ENCODE measurements at regions not wholly inside any gene's neighbourhood (a gene's known extent, or its start where the extent isn't known, plus 50 kb on each side); places are given as distances from the start of the nearest gene placed in this dataset.

DNA sequence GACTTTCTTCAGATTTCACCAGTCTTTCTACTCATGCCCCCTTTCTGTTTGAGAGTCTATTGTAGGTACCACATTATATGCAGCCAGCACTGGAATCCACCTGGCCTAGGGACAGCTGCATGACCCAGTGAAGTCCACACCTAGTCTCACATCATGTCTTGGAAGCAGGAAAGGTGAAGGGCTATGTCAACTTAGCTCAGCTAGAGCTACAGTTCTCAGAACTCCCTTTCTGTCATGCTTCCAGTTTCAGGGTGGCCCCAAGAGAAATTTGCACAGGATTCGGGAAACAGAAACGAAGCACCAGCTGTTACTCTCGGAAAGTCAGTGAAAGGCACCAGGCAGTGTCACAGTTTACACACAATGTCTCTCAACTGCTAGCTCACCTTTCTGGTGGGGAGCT lies 51.6 kb upstream of the NLRP1 start:
- H3K9me2 ChIP-seq (replicated peaks; ENCODE audit: control insufficient read depth, low read length): no peaks in the 10 kb centered on the region
- no peaks in the 10 kb centered on the region for H3K9me3 ChIP-seq (ENCODE audit: control insufficient read depth, insufficient read depth, low read length)
- TF ChIP-seq, protein P1, sequence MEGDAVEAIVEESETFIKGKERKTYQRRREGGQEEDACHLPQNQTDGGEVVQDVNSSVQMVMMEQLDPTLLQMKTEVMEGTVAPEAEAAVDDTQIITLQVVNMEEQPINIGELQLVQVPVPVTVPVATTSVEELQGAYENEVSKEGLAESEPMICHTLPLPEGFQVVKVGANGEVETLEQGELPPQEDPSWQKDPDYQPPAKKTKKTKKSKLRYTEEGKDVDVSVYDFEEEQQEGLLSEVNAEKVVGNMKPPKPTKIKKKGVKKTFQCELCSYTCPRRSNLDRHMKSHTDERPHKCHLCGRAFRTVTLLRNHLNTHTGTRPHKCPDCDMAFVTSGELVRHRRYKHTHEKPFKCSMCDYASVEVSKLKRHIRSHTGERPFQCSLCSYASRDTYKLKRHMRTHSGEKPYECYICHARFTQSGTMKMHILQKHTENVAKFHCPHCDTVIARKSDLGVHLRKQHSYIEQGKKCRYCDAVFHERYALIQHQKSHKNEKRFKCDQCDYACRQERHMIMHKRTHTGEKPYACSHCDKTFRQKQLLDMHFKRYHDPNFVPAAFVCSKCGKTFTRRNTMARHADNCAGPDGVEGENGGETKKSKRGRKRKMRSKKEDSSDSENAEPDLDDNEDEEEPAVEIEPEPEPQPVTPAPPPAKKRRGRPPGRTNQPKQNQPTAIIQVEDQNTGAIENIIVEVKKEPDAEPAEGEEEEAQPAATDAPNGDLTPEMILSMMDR (IDR thresholded peaks at IDR 0.05; ENCODE audit: low read depth, low read length, poor library complexity, severe bottlenecking): no peak
- TF ChIP-seq EZH2phosphoT487 (IDR thresholded peaks at IDR 0.05; ENCODE audit: borderline replicate concordance, low read length): no peak
- no peak overlapping the region for H3K4me2 ChIP-seq (ENCODE audit: low read length)
- H4K20me1 ChIP-seq (ENCODE audit: control insufficient read depth, insufficient read depth, low read depth, low read length): no peaks in the 10 kb centered on the region
- H3K4me1 ChIP-seq (ENCODE audit: control insufficient read depth, low read length): no peaks in the 10 kb centered on the region
- H3K27ac ChIP-seq (ENCODE audit: low read depth, low read length): no peak overlapping the region
- H3K4me3 ChIP-seq (ENCODE audit: low read length): no peak overlapping the region
- H3F3A ChIP-seq (ENCODE audit: control insufficient read depth, insufficient read depth): no peaks in the 10 kb centered on the region
- H3K79me2 ChIP-seq (ENCODE audit: control insufficient read depth, low read length): no peaks in the 10 kb centered on the region
- no peaks in the 10 kb centered on the region for H3K36me3 ChIP-seq (ENCODE audit: control insufficient read depth, low read length)
- peaks cover 30% of the 10 kb centered on the region for H3K27me3 ChIP-seq (ENCODE audit: control insufficient read depth, low read length)

- no peaks in the 10 kb centered on the region for H3K9me3 ChIP-seq (ENCODE audit: control insufficient read depth, insufficient read depth, low read length)
- no peaks in the 10 kb centered on the region for H3K4me1 ChIP-seq (ENCODE audit: control insufficient read depth, low read length)
- no peaks in the 10 kb centered on the region for H3K79me2 ChIP-seq (ENCODE audit: control insufficient read depth, low read length)
- H3K4me2 ChIP-seq (ENCODE audit: low read length): no peak overlapping the region
- H4K20me1 ChIP-seq (ENCODE audit: control insufficient read depth, insufficient read depth, low read depth, low read length): no peaks in the 10 kb centered on the region
- peaks cover 20% of the 10 kb centered on the region for H3K27me3 ChIP-seq (ENCODE audit: control insufficient read depth, low read length)
- H3K36me3 ChIP-seq (ENCODE audit: control insufficient read depth, low read length): no peaks in the 10 kb centered on the region
- no peak overlapping the region for H3K27ac ChIP-seq (ENCODE audit: low read depth, low read length)
- H3K4me3 ChIP-seq (ENCODE audit: low read length): no peak overlapping the region
- H3K9me2 ChIP-seq (replicated peaks; ENCODE audit: control insufficient read depth, low read length): no peaks in the 10 kb centered on the region
- TF ChIP-seq, protein P1 (IDR thresholded peaks at IDR 0.05; ENCODE audit: low read depth, low read length, poor library complexity, severe bottlenecking): no peak
- no peaks in the 10 kb centered on the region for H3F3A ChIP-seq (ENCODE audit: control insufficient read depth, insufficient read depth)
These were observed 54.3 kb upstream of the NLRP1 start for GRCh38 chr17:5638596-5638995.

DNA sequence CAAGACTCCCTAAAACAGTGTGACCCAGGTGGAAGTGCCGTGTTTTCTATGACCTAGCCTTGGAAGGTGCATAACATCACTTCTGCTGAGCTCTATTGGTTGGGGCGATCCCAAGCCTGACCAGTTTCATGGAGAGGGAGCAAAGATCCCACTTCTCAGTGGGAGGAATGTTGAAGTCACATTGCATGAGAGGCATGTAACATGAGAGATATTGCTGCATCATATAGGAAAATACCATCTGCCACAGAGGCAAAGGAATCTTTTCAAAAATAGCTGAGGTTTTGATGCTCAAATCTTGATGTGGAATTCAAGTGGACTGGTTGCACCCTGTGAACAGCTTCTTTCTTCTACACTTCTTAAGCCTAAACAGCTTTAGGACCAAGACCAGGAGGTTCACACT lies 56.4 kb upstream of the NLRP1 start:
- Histone ChIP-seq H3F3A (ENCODE audit: control insufficient read depth, insufficient read depth) (no peaks in the 10 kb centered on the region), H3K36me3 (ENCODE audit: control insufficient read depth, low read length) (no peaks in the 10 kb centered on the region)

More for the DNA sequence above, 56.4 kb upstream of the NLRP1 start:
- Histone ChIP-seq H3K27me3 (ENCODE audit: control insufficient read depth, low read length) (peaks cover 20% of the 10 kb centered on the region), H3K79me2 (ENCODE audit: control insufficient read depth, low read length) (no peaks in the 10 kb centered on the region), H4K20me1 (ENCODE audit: control insufficient read depth, insufficient read depth, low read depth, low read length) (no peaks in the 10 kb centered on the region), H3K4me1 (ENCODE audit: control insufficient read depth, low read length) (no peaks in the 10 kb centered on the region), H3K9me2 (replicated peaks; ENCODE audit: control insufficient read depth, low read length) (no peaks in the 10 kb centered on the region), H3K4me3 (ENCODE audit: low read length) (no peak overlapping the region), H3K4me2 (ENCODE audit: low read length) (no peak overlapping the region), H3K27ac (ENCODE audit: low read depth, low read length) (no peak overlapping the region), H3K9me3 (ENCODE audit: control insufficient read depth, insufficient read depth, low read length) (no peaks in the 10 kb centered on the region)
- TF ChIP-seq, protein P1 (IDR thresholded peaks at IDR 0.05; ENCODE audit: low read depth, low read length, poor library complexity, severe bottlenecking): no peak
- no peak for TF ChIP-seq EZH2phosphoT487 (IDR thresholded peaks at IDR 0.05; ENCODE audit: borderline replicate concordance, low read length)
